Hindlimb muscle (tissue), 1 donor: ENCODE measurements at regions not wholly inside any gene's neighbourhood (a gene's known extent, or its start where the extent isn't known, plus 50 kb on each side); places are given as distances from the start of the nearest gene placed in this dataset.
A peak's percentile ranks its signal among the peaks of the same experiment; 100 is the strongest.

Experiments used
- DNase-seq: peaks from one replicate; pipeline ENCODE4 v3.0.0-alpha.2; 2013

DNA sequence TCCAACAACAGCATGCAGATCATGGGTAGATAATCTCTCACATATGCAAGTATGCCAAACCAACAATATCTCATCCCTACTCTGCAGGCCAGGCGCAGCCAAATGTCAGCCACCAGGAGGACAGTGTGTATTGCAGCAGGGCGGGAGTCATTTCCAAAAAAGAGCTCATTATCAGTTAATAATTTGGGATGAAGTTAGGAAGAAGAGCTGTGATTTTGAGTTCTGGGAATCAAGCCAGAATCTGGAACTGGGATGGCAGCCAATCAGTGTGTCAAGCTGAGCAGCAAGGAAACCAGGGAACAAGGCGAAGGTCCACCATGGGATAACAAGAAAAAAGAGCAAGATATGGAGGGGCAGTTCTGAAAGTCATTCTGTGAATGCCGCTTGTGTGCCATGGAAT, 88.2 kb upstream of the CAMK2D start:
- peak; percentile 9 for DNase-seq

- no peak for DNase-seq
Measured at GRCh38 chr4:113847710-113848109, 86.2 kb upstream of the CAMK2D start.

DNA sequence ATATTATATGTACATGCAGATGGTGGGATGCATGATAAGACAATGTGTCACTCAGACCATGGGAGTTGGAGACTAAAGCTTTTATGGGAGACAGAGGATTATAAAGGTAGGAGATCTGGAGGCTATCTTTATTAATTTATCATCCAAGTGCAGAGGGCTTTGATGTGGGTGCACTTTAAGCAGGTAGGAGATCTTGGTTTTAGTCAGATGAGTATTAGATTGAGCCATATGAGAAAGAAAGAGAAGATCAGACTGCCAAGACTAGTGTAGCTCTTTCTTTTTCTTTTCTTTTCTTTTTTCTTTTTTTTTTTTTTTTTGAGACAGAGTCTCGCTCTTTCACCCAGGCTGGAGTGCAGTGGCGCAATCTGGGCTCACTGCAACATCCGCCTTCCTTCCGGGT, 84.9 kb upstream of the CAMK2D start:
- DNase-seq, result no peak

- no peak for DNase-seq
Measured at GRCh38 chr4:113845138-113845537, 83.6 kb upstream of the CAMK2D start.

- no peak for DNase-seq
Measured at GRCh38 chr4:113844369-113844768, 82.8 kb upstream of the CAMK2D start.

- DNase-seq, result no peak
Measured at GRCh38 chr4:113840861-113841260, 79.3 kb upstream of the CAMK2D start.

- DNase-seq, result no peak
Measured at GRCh38 chr4:113838460-113838859, 76.9 kb upstream of the CAMK2D start.

GRCh38 chr4:113837397-113837796, 75.9 kb upstream of the CAMK2D start:
- DNase-seq, result no peak

- DNase-seq, result no peak
Measured at GRCh38 chr4:113835005-113835404, 73.5 kb upstream of the CAMK2D start.

- no peak for DNase-seq
Measured at GRCh38 chr4:113834298-113834697, 72.8 kb upstream of the CAMK2D start.

GRCh38 chr4:113832803-113833202, 71.3 kb upstream of the CAMK2D start:
- DNase-seq, result no peak

DNA sequence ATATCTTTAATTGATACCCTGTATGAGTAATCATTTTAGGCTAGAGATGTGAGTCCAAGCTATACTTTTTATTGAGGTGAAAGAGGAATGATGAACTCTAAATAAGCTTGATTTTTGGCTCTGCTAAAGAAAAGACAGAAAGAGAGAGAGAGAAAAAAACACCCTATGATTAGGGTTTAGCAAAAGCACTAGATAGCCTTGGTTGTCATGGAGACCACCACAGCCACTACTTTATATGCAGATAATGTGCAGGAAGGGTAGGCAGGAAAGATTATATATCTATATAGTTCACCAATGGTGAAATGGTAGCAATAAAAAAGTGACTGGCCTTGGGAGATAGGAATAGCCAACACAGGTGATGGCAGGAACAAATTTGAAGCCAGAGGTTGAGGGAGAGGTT, 69.9 kb upstream of the CAMK2D start:
- no peak for DNase-seq

- DNase-seq, result no peak
Measured at GRCh38 chr4:113828702-113829101, 67.2 kb upstream of the CAMK2D start.

DNA sequence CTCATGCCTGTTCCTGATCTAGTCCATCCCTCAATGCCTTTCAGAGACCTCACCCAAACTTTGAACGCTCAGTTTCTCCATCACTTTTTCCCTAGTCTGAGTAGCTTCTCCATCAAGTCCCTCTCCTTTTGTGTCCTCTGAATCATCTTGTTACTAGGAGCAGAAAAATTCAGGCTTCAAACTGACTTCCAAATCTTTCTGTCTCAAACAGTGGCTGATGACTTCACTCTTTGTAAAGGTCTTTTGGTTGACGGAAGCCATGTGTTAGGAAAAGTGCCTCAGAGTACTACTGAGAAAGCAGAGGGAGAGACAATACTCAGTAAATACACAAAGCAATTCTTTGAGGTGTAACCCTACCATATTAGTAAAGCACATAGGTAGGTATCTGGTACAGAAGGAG, 65.7 kb upstream of the CAMK2D start:
- DNase-seq, result no peak

DNA sequence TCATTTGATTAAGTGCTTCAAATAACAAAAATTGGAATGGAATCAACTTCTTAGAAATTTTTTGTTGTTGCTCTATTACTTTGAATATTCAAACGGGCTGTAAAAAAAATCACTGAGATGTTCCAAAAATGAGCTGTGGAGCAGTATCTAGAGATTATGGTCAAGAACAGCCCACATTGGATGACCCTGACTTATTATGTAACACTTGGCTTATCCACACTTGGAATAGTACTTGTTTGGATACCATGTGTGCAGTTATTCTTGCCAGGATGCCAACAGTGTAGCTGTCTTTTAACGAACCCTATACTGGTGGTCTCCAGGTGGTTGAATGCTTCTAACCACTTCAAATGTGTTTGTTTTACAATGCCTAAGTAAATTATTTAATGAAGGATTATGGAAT, 64.9 kb upstream of the CAMK2D start:
- DNase-seq, result no peak

- no peak for DNase-seq
Measured at GRCh38 chr4:113825272-113825671, 63.7 kb upstream of the CAMK2D start.

GRCh38 chr4:113824396-113824795, 62.9 kb upstream of the CAMK2D start:
- DNase-seq, result no peak

- no peak for DNase-seq
Measured at GRCh38 chr4:113823291-113823659, 61.7 kb upstream of the CAMK2D start.

DNA sequence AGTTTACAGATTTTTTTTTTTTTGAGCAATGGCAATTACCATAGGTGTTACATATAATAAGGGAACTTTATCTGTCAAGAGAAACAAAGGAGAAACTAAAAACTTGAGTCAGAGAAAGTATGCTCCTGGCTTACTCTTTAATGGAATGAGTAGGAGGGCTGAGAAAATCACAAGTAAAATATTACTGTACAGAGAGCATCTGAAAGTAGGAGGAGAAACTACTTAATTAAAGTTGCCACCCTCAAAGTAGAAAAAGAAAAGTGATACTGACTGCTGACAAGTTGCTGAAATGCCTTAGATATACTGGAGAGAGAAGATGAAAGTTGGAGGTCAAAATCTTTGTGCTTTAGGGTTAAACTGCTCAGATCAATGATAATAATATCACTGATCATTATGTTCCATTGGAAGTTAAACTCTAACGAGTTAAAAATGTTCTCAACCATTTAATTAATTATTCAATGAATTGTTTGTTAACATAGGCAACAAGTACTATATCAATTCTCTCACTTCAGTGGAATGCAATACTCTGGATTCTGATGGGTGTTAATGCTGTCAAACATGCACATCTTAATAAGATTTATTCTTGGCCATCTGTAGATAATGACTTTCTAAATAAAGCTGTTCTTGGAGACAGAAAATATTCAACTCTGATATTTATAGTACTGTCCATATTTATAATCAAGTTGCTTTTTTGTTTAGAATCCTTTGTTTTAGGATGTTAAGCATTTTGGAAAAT, 61.2 kb upstream of the CAMK2D start:
- DNase-seq, result no peak

- no peak for DNase-seq
Measured at GRCh38 chr4:113821856-113822255, 60.3 kb upstream of the CAMK2D start.

- peak; percentile 54 for DNase-seq
Measured at GRCh38 chr4:113820108-113820507, 58.6 kb upstream of the CAMK2D start.

DNA sequence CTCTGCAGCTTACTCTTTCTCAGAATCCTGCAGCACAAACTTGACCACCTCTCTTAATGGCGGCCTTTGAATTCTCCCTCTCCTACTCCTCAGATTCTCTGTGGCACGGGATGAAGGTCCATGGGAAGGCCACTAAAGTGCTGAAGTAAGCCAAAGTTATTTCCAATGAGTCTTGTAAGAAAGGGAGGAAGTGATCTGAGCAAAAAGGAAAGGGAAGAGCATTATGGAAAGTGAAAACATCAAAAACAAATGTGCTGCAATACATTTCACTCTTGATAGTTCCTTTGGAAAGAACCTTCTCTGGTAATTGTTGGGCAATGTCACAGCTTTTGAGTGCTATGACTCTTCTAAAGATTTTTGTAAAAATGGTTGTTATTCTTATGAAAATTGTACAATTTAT, 54.3 kb upstream of the CAMK2D start:
- DNase-seq, result no peak

DNA sequence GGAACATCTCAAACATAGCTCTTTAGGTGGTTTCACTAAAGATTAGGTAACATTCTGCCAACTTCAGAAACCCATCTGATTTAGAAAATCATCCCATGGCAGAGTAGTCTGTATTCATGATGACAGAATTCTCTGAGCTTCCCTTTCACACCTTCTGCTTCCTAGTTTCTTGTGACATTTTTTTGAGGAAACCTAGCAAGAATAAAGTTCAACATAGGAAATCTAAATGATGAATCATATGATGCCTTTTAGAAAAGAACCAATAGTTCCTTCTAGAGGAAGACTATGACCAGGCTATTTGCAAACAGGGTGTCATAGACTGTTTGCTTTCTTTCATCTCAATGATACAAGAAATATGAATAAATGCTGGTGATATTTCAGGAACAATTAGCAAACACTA, 49.8 kb upstream of the CAMK2D start:
- no peak for DNase-seq
